ENCODE measurements at regions not wholly inside any gene's neighbourhood (a gene's known extent, or its start where the extent isn't known, plus 50 kb on each side); places are given as distances from the start of the nearest gene placed in this dataset.
"Not testable (repeated sequence)": the region's sequence is repeated elsewhere in the genome, so short reads cannot be mapped to it uniquely, and the experiment has no call there.

DNA sequence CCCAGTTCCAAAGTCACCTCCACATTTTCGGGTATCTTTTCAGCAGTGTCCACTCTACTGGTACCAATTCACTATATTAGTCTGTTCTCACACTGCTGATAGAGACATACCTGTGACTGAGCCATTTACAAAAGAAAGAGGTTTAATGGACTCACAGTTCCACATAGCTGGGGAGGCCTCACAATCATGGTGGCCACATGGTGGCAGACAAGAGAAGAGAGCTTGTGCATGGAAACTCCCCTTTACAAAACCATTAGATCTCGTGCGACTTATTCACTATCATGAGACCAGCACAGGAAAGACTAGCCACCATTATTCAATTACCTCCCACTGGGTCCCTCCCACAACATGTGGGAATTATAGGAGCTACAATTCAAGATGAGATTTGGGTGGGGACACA is 335.7 kb upstream of the SLC7A11 start:
- not testable (repeated sequence) for H3K9ac ChIP-seq (ENCODE audit: low read depth in 1 of 2, low read length in 2 of 2); H3K4me1 ChIP-seq (ENCODE audit: control insufficient read depth in 1 of 2, insufficient read depth in 2 of 2, low read length in 2 of 2); H3K36me3 ChIP-seq (ENCODE audit: control insufficient read depth in 1 of 2, insufficient read depth in 2 of 2, low read length in 2 of 2); H3K4me3 ChIP-seq (ENCODE audit: low read depth in 1 of 2, low read length in 2 of 2); H3K27ac ChIP-seq (ENCODE audit: low read depth, low read length); H3K9me3 ChIP-seq (ENCODE audit: control insufficient read depth in 1 of 2, low read length in 2 of 2); H3K27me3 ChIP-seq (ENCODE audit: control insufficient read depth in 1 of 2, insufficient read depth in 2 of 2, low read length in 2 of 2)

DNA sequence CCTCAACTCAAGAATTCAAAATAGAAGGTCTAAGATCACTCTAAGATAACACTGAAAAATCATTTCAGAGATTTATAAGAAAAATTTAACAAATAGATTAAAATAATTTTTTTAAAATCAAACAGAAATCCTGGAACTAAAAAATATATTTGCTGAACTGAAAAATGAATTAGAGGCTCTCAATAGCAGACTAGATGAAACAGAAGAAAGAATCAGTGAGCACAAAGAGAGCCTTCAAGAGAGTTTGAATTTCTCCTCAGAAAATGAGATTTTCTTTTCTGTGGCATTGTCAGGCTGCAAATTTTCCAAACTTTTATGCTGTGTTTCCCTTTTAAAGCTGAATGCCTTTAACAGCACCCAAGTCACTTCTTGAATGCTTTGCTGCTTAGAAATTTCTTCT is 335.0 kb upstream of the SLC7A11 start:
- H3K4me3 ChIP-seq (ENCODE audit: low read depth in 1 of 2, low read length in 2 of 2): no peak overlapping the region
- no peaks in the 10 kb centered on the region for H3K4me1 ChIP-seq (ENCODE audit: control insufficient read depth in 1 of 2, insufficient read depth in 2 of 2, low read length in 2 of 2)
- no peaks in the 10 kb centered on the region for H3K27me3 ChIP-seq (ENCODE audit: control insufficient read depth in 1 of 2, insufficient read depth in 2 of 2, low read length in 2 of 2)
- H3K9ac ChIP-seq (ENCODE audit: low read depth in 1 of 2, low read length in 2 of 2): no peak overlapping the region
- no peak overlapping the region for H3K27ac ChIP-seq (ENCODE audit: low read depth, low read length)
- no peaks in the 10 kb centered on the region for H3K36me3 ChIP-seq (ENCODE audit: control insufficient read depth in 1 of 2, insufficient read depth in 2 of 2, low read length in 2 of 2)
- H3K9me3 ChIP-seq (ENCODE audit: control insufficient read depth in 1 of 2, low read length in 2 of 2): peaks cover 0 to 6% of the 10 kb centered on the region in 2 donors

DNA sequence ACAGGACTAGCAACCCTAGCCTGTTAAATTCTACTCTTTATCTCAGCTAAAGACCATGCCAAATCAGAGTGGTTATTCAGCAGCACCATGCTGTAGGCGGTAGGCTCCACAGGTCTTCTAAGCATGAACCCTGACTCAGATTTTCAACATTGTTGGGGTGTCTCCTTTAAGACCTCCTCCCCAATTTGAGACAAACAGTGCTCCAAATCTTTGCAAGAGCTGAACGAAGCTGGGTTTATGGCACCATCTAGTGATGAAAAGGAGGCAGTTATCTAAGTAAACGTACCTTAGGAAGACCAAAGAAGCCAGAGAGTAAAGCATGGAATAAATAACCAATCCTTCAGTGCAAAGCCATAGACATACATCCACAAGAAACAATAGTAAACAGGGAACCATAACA is 334.5 kb upstream of the SLC7A11 start:
- Histone ChIP-seq H3K4me1 (ENCODE audit: control insufficient read depth in 1 of 2, insufficient read depth in 2 of 2, low read length in 2 of 2) (no peaks in the 10 kb centered on the region), H3K27me3 (ENCODE audit: control insufficient read depth in 1 of 2, insufficient read depth in 2 of 2, low read length in 2 of 2) (no peaks in the 10 kb centered on the region), H3K27ac (ENCODE audit: low read depth, low read length) (no peak overlapping the region), H3K9me3 (ENCODE audit: control insufficient read depth in 1 of 2, low read length in 2 of 2) (peaks cover 0 to 6% of the 10 kb centered on the region in 2 donors), H3K4me3 (ENCODE audit: low read depth in 1 of 2, low read length in 2 of 2) (no peak overlapping the region), H3K36me3 (ENCODE audit: control insufficient read depth in 1 of 2, insufficient read depth in 2 of 2, low read length in 2 of 2) (no peaks in the 10 kb centered on the region), H3K9ac (ENCODE audit: low read depth in 1 of 2, low read length in 2 of 2) (no peak overlapping the region)

DNA sequence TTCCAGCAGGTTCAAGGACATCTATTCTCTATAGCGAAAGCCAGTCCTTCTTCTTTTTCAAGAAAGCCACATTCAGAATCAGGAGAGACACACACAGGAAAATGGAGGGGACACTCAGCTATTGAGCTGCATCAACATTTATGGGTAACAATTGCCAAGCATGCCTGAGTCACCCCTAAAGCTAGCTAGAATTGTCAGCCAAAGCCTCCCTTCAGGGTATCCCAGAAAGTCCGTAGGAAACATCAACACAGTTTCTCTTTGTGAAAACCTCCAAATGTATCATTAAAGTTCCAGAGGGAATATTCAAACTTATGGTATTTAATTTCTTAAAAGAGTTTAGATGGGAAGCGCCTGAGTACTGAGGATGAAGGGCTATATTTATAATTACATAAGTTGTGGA is 331.1 kb upstream of the SLC7A11 start:
- H3K9ac ChIP-seq (ENCODE audit: low read depth in 1 of 2, low read length in 2 of 2): no peak overlapping the region
- H3K9me3 ChIP-seq (ENCODE audit: control insufficient read depth in 1 of 2, low read length in 2 of 2): peaks cover 0 to 6% of the 10 kb centered on the region in 2 donors
- no peak overlapping the region for H3K4me3 ChIP-seq (ENCODE audit: low read depth in 1 of 2, low read length in 2 of 2)
- H3K27ac ChIP-seq (ENCODE audit: low read depth, low read length): no peak overlapping the region
- H3K27me3 ChIP-seq (ENCODE audit: control insufficient read depth in 1 of 2, insufficient read depth in 2 of 2, low read length in 2 of 2): no peaks in the 10 kb centered on the region
- no peaks in the 10 kb centered on the region for H3K4me1 ChIP-seq (ENCODE audit: control insufficient read depth in 1 of 2, insufficient read depth in 2 of 2, low read length in 2 of 2)
- H3K36me3 ChIP-seq (ENCODE audit: control insufficient read depth in 1 of 2, insufficient read depth in 2 of 2, low read length in 2 of 2): no peaks in the 10 kb centered on the region

DNA sequence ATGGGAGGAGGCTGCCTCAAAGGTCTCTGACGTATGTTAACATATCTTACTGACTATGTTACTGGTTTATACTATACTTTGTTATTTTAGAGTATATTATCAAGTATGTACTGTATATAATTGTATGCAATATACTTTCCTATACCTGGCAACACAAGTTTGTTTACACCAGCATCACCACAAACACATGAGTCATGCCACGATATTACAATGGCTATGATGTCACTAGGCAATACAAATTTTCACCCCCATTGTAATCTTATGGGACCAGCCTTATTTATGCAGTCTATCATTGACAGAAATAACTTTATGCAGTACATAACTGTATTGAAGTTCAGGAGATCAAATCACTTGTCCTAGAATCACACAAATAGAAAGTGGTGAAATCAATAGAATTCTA is 329.9 kb upstream of the SLC7A11 start:
- Histone ChIP-seq H3K27ac (ENCODE audit: low read depth, low read length) (no peak overlapping the region), H3K9ac (ENCODE audit: low read depth in 1 of 2, low read length in 2 of 2) (no peak overlapping the region), H3K4me1 (ENCODE audit: control insufficient read depth in 1 of 2, insufficient read depth in 2 of 2, low read length in 2 of 2) (no peaks in the 10 kb centered on the region), H3K27me3 (ENCODE audit: control insufficient read depth in 1 of 2, insufficient read depth in 2 of 2, low read length in 2 of 2) (no peaks in the 10 kb centered on the region), H3K4me3 (ENCODE audit: low read depth in 1 of 2, low read length in 2 of 2) (no peak overlapping the region), H3K9me3 (ENCODE audit: control insufficient read depth in 1 of 2, low read length in 2 of 2) (no peaks in the 10 kb centered on the region), H3K36me3 (ENCODE audit: control insufficient read depth in 1 of 2, insufficient read depth in 2 of 2, low read length in 2 of 2) (no peaks in the 10 kb centered on the region)

DNA sequence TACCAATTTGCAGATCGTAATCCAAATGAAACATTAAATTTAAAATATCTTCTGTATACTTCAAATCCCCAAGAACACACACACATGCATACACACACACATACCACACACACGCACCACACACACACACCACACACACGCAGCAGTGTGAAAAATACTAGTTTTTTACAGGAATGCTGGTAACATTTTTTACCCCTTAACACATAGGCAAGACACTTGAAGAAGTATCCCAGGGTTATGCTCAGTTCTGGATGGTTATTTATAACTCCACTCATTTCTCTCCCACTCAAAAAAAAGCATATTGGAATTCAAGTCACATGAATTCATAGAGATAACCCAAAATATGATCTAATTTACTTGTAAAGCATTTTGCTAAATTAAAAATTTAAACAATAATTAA is 325.5 kb upstream of the SLC7A11 start:
- Histone ChIP-seq H3K36me3 (ENCODE audit: control insufficient read depth in 1 of 2, insufficient read depth in 2 of 2, low read length in 2 of 2) (no peaks in the 10 kb centered on the region), H3K27ac (ENCODE audit: low read depth, low read length) (no peak overlapping the region), H3K9ac (ENCODE audit: low read depth in 1 of 2, low read length in 2 of 2) (no peak overlapping the region), H3K9me3 (ENCODE audit: control insufficient read depth in 1 of 2, low read length in 2 of 2) (no peaks in the 10 kb centered on the region), H3K27me3 (ENCODE audit: control insufficient read depth in 1 of 2, insufficient read depth in 2 of 2, low read length in 2 of 2) (no peaks in the 10 kb centered on the region), H3K4me3 (ENCODE audit: low read depth in 1 of 2, low read length in 2 of 2) (no peak overlapping the region), H3K4me1 (ENCODE audit: control insufficient read depth in 1 of 2, insufficient read depth in 2 of 2, low read length in 2 of 2) (no peaks in the 10 kb centered on the region)

DNA sequence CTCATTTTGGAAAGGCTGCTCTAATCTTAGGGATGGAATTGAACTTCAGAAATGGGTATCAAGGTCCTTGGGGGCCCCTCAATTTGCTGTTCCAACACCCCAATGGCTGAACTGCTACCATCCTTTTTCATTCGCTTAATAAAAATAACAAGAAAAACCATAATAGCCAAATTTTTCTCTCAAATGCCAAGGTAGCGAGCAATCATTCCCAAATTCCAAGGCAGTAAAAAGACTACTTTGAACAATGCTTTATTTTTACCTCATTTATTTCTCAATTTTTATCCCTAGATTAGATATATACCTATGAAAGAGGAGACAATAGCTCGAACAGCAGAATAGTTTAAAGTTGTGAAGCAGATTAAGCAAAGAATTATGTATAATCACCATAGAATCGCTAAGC is 323.4 kb upstream of the SLC7A11 start:
- no peaks in the 10 kb centered on the region for H3K36me3 ChIP-seq (ENCODE audit: control insufficient read depth in 1 of 2, insufficient read depth in 2 of 2, low read length in 2 of 2)
- H3K9ac ChIP-seq (ENCODE audit: low read depth in 1 of 2, low read length in 2 of 2): no peak overlapping the region
- no peak overlapping the region for H3K27ac ChIP-seq (ENCODE audit: low read depth, low read length)
- no peaks in the 10 kb centered on the region for H3K27me3 ChIP-seq (ENCODE audit: control insufficient read depth in 1 of 2, insufficient read depth in 2 of 2, low read length in 2 of 2)
- no peak overlapping the region for H3K4me3 ChIP-seq (ENCODE audit: low read depth in 1 of 2, low read length in 2 of 2)
- no peaks in the 10 kb centered on the region for H3K4me1 ChIP-seq (ENCODE audit: control insufficient read depth in 1 of 2, insufficient read depth in 2 of 2, low read length in 2 of 2)
- H3K9me3 ChIP-seq (ENCODE audit: control insufficient read depth in 1 of 2, low read length in 2 of 2): no peaks in the 10 kb centered on the region

DNA sequence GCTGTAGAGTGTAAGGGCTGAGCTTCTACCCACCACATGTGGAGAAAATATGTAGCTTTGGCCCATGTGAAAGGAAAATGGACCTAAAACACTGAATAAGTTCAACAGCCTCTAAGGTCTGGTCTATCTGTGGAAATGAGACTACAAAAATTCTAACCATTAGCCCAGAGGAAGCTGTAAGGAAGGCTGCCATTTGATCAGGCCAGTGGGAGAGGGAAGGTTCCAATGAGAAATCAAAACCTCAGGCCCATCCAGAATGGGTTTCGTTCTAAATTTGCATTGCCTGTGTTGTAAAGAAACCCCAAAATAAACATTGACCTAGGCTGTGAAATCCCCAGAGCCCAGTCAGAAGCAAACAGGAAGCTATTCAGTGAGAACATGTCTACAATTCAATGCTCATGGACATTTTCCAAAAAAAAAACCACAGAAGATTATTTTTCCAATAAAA is 320.4 kb upstream of the SLC7A11 start:
- H3K36me3 ChIP-seq (ENCODE audit: control insufficient read depth in 1 of 2, insufficient read depth in 2 of 2, low read length in 2 of 2): no peaks in the 10 kb centered on the region
- H3K9ac ChIP-seq (ENCODE audit: low read depth in 1 of 2, low read length in 2 of 2): no peak overlapping the region
- no peaks in the 10 kb centered on the region for H3K27me3 ChIP-seq (ENCODE audit: control insufficient read depth in 1 of 2, insufficient read depth in 2 of 2, low read length in 2 of 2)
- H3K27ac ChIP-seq (ENCODE audit: low read depth, low read length): no peak overlapping the region
- H3K4me3 ChIP-seq (ENCODE audit: low read depth in 1 of 2, low read length in 2 of 2): no peak overlapping the region
- no peaks in the 10 kb centered on the region for H3K4me1 ChIP-seq (ENCODE audit: control insufficient read depth in 1 of 2, insufficient read depth in 2 of 2, low read length in 2 of 2)
- H3K9me3 ChIP-seq (ENCODE audit: control insufficient read depth in 1 of 2, low read length in 2 of 2): no peaks in the 10 kb centered on the region

DNA sequence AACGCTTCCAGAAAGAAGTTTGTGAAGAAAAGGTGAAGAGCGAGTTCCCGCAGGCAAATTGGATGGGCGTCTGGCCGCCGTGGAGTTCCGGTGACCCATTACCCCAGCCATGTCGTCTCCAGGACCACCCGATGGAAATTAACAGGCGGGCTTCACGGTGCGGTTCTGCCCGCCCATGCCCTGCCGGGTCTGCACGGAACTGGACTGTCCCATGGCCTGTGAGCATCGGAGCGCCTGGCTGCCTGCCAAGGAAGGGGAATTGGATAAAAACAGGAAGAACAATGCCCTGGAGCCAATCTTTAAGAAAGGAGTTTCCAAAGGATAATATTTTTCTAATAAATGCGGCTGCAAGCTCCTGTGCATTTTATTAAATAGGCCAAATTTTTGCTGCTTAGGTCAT is 319.8 kb upstream of the SLC7A11 start:
- no peaks in the 10 kb centered on the region for H3K27me3 ChIP-seq (ENCODE audit: control insufficient read depth in 1 of 2, insufficient read depth in 2 of 2, low read length in 2 of 2)
- H3K9ac ChIP-seq (ENCODE audit: low read depth in 1 of 2, low read length in 2 of 2): no peak overlapping the region
- H3K27ac ChIP-seq (ENCODE audit: low read depth, low read length): no peak overlapping the region
- no peaks in the 10 kb centered on the region for H3K36me3 ChIP-seq (ENCODE audit: control insufficient read depth in 1 of 2, insufficient read depth in 2 of 2, low read length in 2 of 2)
- H3K4me1 ChIP-seq (ENCODE audit: control insufficient read depth in 1 of 2, insufficient read depth in 2 of 2, low read length in 2 of 2): no peaks in the 10 kb centered on the region
- no peak overlapping the region for H3K4me3 ChIP-seq (ENCODE audit: low read depth in 1 of 2, low read length in 2 of 2)
- no peaks in the 10 kb centered on the region for H3K9me3 ChIP-seq (ENCODE audit: control insufficient read depth in 1 of 2, low read length in 2 of 2)

DNA sequence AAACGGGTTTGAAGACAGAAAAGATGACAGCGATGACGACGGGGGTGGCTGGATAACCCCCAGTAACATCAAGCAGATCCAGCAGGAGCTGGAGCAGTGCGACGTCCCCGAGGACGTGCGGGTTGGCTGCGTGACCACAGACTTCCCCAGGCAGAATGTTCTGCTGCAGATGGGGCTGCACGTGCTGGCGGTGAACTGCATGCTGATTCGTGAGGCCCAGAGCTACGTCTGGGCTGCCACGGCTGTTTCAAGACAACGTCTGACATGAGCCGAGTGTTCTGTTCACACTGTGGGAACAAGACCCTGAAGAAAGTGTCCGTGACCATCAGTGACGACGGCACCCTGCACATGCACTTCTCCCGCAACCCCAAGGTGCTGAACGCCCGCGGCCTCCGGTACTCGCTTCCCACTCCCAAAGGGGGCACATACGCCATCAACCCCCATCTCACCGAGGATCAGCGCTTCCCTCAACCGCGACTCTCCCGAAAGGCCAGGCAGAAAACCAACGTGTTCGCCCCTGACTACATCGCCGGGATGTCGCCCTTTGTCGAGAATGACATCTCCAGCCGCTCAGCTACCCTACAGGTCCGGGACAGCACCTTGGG is 319.2 kb upstream of the SLC7A11 start:
- no peaks in the 10 kb centered on the region for H3K9me3 ChIP-seq (ENCODE audit: control insufficient read depth in 1 of 2, low read length in 2 of 2)
- no peak overlapping the region for H3K9ac ChIP-seq (ENCODE audit: low read depth in 1 of 2, low read length in 2 of 2)

DNA sequence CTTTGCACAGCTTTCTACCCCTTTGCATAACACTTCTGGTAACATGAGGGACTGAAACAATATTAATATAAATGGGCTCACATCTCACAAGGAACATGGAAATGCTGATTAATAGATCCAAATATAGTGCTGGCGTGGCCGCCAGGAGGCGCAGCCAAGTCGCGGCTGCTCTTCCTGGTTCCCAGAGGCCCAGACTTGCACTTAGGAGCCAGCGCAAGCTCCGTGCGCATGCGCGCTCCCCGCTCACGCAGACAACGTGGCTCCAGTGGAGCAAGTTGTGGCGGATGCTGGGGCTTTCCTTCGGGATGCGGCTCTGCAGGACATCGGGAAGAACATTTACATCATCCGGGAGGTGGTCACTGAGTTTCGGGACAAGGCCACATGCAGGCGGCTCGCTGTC is 318.3 kb upstream of the SLC7A11 start:
- H3K9ac ChIP-seq (ENCODE audit: low read depth in 1 of 2, low read length in 2 of 2): no peak overlapping the region
- H3K36me3 ChIP-seq (ENCODE audit: control insufficient read depth in 1 of 2, insufficient read depth in 2 of 2, low read length in 2 of 2): no peaks in the 10 kb centered on the region
- H3K27ac ChIP-seq (ENCODE audit: low read depth, low read length): no peak overlapping the region
- H3K4me3 ChIP-seq (ENCODE audit: low read depth in 1 of 2, low read length in 2 of 2): no peak overlapping the region
- no peaks in the 10 kb centered on the region for H3K4me1 ChIP-seq (ENCODE audit: control insufficient read depth in 1 of 2, insufficient read depth in 2 of 2, low read length in 2 of 2)
- no peaks in the 10 kb centered on the region for H3K27me3 ChIP-seq (ENCODE audit: control insufficient read depth in 1 of 2, insufficient read depth in 2 of 2, low read length in 2 of 2)
- no peaks in the 10 kb centered on the region for H3K9me3 ChIP-seq (ENCODE audit: control insufficient read depth in 1 of 2, low read length in 2 of 2)

More for the DNA sequence above, 319.2 kb upstream of the SLC7A11 start:
- H3K4me3 ChIP-seq (ENCODE audit: low read depth in 1 of 2, low read length in 2 of 2): no peak overlapping the region
- H3K36me3 ChIP-seq (ENCODE audit: control insufficient read depth in 1 of 2, insufficient read depth in 2 of 2, low read length in 2 of 2): no peaks in the 10 kb centered on the region
- H3K4me1 ChIP-seq (ENCODE audit: control insufficient read depth in 1 of 2, insufficient read depth in 2 of 2, low read length in 2 of 2): no peaks in the 10 kb centered on the region
- no peaks in the 10 kb centered on the region for H3K27me3 ChIP-seq (ENCODE audit: control insufficient read depth in 1 of 2, insufficient read depth in 2 of 2, low read length in 2 of 2)
- no peak overlapping the region for H3K27ac ChIP-seq (ENCODE audit: low read depth, low read length)

All from duodenal mucosa (tissue), 2 donors.